ENCODE measurements at regions not wholly inside any gene's neighbourhood (a gene's known extent, or its start where the extent isn't known, plus 50 kb on each side); places are given as distances from the start of the nearest gene placed in this dataset.
A peak's percentile ranks its signal among the peaks of the same experiment; 100 is the strongest.

DNA sequence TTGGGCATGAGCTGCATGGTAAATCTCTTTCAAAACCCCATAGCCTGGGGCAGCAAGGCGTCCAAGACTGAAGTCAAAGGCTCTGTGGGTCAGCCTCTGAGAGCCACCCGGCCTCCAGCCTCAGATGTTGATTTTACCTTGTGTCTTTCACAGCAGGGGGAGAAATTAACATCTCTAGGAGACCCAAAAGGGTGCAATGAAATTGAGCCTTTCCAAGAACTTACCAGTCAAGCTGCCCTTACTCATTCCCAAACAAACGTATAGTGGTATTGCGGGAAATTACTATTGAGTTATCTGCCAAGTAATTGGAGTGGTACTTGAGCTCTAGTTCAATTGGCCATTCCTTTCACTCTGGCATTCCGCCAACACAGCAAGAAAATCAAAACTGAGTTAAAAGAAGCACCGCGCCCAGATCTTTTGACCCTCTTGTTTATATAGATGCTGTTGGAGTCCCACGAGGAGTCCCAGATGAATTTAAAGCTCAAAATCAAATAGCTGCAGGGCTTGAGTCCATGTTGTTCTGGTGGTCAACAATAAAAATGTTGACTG lies 380.7 kb upstream of the SYT1 start:
- TF ChIP-seq CSDC2 (CRISPR knock-in tag; IDR thresholded peaks at IDR 0.05) (no peak), ZC3H10 (CRISPR knock-in tag; IDR thresholded peaks at IDR 0.05) (no peak), ZFP3 (CRISPR knock-in tag; IDR thresholded peaks at IDR 0.05) (no peak), ZNF70 (CRISPR knock-in tag; IDR thresholded peaks at IDR 0.05) (no peak), CSRNP3 (CRISPR knock-in tag; IDR thresholded peaks at IDR 0.05) (no peak), CREB5 (CRISPR knock-in tag; IDR thresholded peaks at IDR 0.05; ENCODE audit: low read depth) (no peak), SNAI2 (CRISPR knock-in tag; IDR thresholded peaks at IDR 0.05) (no peak), POU6F1 (CRISPR knock-in tag; IDR thresholded peaks at IDR 0.05; ENCODE audit: borderline replicate concordance, low read depth) (no peak), TOX (CRISPR knock-in tag; IDR thresholded peaks at IDR 0.05; ENCODE audit: borderline replicate concordance) (no peak), OSR1 (CRISPR knock-in tag; IDR thresholded peaks at IDR 0.05) (no peak)
- TF ChIP-seq, protein P1, sequence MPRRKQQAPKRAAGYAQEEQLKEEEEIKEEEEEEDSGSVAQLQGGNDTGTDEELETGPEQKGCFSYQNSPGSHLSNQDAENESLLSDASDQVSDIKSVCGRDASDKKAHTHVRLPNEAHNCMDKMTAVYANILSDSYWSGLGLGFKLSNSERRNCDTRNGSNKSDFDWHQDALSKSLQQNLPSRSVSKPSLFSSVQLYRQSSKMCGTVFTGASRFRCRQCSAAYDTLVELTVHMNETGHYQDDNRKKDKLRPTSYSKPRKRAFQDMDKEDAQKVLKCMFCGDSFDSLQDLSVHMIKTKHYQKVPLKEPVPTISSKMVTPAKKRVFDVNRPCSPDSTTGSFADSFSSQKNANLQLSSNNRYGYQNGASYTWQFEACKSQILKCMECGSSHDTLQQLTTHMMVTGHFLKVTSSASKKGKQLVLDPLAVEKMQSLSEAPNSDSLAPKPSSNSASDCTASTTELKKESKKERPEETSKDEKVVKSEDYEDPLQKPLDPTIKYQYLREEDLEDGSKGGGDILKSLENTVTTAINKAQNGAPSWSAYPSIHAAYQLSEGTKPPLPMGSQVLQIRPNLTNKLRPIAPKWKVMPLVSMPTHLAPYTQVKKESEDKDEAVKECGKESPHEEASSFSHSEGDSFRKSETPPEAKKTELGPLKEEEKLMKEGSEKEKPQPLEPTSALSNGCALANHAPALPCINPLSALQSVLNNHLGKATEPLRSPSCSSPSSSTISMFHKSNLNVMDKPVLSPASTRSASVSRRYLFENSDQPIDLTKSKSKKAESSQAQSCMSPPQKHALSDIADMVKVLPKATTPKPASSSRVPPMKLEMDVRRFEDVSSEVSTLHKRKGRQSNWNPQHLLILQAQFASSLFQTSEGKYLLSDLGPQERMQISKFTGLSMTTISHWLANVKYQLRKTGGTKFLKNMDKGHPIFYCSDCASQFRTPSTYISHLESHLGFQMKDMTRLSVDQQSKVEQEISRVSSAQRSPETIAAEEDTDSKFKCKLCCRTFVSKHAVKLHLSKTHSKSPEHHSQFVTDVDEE (CRISPR knock-in tag; IDR thresholded peaks at IDR 0.05) = no peak
- TF ChIP-seq, protein P2, sequence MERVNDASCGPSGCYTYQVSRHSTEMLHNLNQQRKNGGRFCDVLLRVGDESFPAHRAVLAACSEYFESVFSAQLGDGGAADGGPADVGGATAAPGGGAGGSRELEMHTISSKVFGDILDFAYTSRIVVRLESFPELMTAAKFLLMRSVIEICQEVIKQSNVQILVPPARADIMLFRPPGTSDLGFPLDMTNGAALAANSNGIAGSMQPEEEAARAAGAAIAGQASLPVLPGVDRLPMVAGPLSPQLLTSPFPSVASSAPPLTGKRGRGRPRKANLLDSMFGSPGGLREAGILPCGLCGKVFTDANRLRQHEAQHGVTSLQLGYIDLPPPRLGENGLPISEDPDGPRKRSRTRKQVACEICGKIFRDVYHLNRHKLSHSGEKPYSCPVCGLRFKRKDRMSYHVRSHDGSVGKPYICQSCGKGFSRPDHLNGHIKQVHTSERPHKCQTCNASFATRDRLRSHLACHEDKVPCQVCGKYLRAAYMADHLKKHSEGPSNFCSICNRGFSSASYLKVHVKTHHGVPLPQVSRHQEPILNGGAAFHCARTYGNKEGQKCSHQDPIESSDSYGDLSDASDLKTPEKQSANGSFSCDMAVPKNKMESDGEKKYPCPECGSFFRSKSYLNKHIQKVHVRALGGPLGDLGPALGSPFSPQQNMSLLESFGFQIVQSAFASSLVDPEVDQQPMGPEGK (CRISPR knock-in tag; IDR thresholded peaks at IDR 0.05; ENCODE audit: borderline replicate concordance) = no peak
- no peak for ATAC-seq

GRCh38 chr12:78489990-78490389 lies 374.6 kb upstream of the SYT1 start:
- TF ChIP-seq GLIS3 (CRISPR knock-in tag; IDR thresholded peaks at IDR 0.05) = no peak
- TF ChIP-seq CSRNP3 (CRISPR knock-in tag; IDR thresholded peaks at IDR 0.05) = no peak
- TF ChIP-seq ZFP30 (CRISPR knock-in tag; IDR thresholded peaks at IDR 0.05) = no peak
- no peak for TF ChIP-seq TOX (CRISPR knock-in tag; IDR thresholded peaks at IDR 0.05; ENCODE audit: borderline replicate concordance)
- TF ChIP-seq BACH2 (CRISPR knock-in tag; IDR thresholded peaks at IDR 0.05; ENCODE audit: borderline replicate concordance) = no peak
- TF ChIP-seq ZFP3 (CRISPR knock-in tag; IDR thresholded peaks at IDR 0.05) = no peak
- ATAC-seq = no peak

- peak; percentile 35; the same call in 2 of the 3 replicates for ATAC-seq
- TF ChIP-seq TCF4 (CRISPR knock-in tag; IDR thresholded peaks at IDR 0.05; ENCODE audit: borderline replicate concordance) (no peak), OSR1 (CRISPR knock-in tag; IDR thresholded peaks at IDR 0.05) (no peak), ESRRG (CRISPR knock-in tag; IDR thresholded peaks at IDR 0.05) (no peak)
Observed at GRCh38 chr12:78490861-78491260, 373.7 kb upstream of the SYT1 start.

DNA sequence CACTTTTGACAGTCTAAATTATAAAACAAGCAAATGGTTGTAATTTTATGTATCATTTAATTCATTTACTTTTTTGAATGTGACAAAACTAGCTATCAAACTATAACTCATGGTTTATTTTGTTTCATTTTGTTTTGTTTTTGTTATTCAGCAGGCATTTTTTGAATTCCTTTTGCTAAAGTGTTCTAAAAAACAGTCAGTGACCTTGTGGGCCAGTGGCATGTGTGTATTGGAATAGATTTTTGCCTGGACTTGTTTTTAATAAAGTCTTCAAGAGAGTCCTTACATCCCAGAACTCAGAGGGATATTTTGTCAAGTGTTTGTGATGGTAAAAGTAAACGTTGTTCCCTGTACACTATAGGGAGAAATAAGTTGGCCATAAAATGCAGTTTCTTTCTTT lies 369.7 kb upstream of the SYT1 start:
- no peak for ATAC-seq
- TF ChIP-seq ZNF70 (CRISPR knock-in tag; IDR thresholded peaks at IDR 0.05) (no peak), CSDC2 (CRISPR knock-in tag; IDR thresholded peaks at IDR 0.05) (no peak), ZFP30 (CRISPR knock-in tag; IDR thresholded peaks at IDR 0.05) (no peak), SNAI2 (CRISPR knock-in tag; IDR thresholded peaks at IDR 0.05) (no peak), ARNTL (CRISPR knock-in tag; IDR thresholded peaks at IDR 0.05; ENCODE audit: borderline replicate concordance, low read depth) (no peak), ZFP3 (CRISPR knock-in tag; IDR thresholded peaks at IDR 0.05) (no peak), ZNF565 (CRISPR knock-in tag; conservative IDR thresholded peaks at IDR 0.05; ENCODE audit: low read depth) (no peak), PPARA (CRISPR knock-in tag; IDR thresholded peaks at IDR 0.05; ENCODE audit: borderline replicate concordance) (no peak), ESRRG (CRISPR knock-in tag; IDR thresholded peaks at IDR 0.05) (no peak), CSRNP3 (CRISPR knock-in tag; IDR thresholded peaks at IDR 0.05) (no peak), POU6F1 (CRISPR knock-in tag; IDR thresholded peaks at IDR 0.05; ENCODE audit: borderline replicate concordance, low read depth) (no peak), TCF4 (CRISPR knock-in tag; IDR thresholded peaks at IDR 0.05; ENCODE audit: borderline replicate concordance) (no peak), RARB (CRISPR knock-in tag; IDR thresholded peaks at IDR 0.05) (no peak), TOX (CRISPR knock-in tag; IDR thresholded peaks at IDR 0.05; ENCODE audit: borderline replicate concordance) (no peak)

Measured in SK-N-SH treated with all-trans-retinoic acid at 6 μM for 48 hours (cell line).